CD4-positive, CD25-positive, alpha-beta regulatory T cell (primary cell): ENCODE measurements at regions not wholly inside any gene's neighbourhood (a gene's known extent, or its start where the extent isn't known, plus 50 kb on each side); places are given as distances from the start of the nearest gene placed in this dataset.

ENCODE experiments used
- ATAC-seq, 2 donors: fragments of 150-1000 bp; cut with Tn5 transposase; one replicate each; pipeline ENCODE4 v1.10.0; 2021; ENCODE audit warnings: low read depth in 2 of 2, moderate number of reproducible peaks in 2 of 2, moderate library complexity in 1 of 2
- DNase-seq, 3 donors: peaks; one replicate each; pipeline versions ENCODE4 v3.0.0 to v3.0.0-alpha.2; 2012 to 2022; ENCODE audit warnings: mixed read lengths in 1 of 3
- H3K27ac ChIP-seq: one replicate; pipeline ENCODE4 v1.7.0; 2013; ENCODE audit warnings: mild to moderate bottlenecking, low read length; ENCODE audit not compliant: insufficient read depth, poor library complexity, severe bottlenecking
- H3K27me3 ChIP-seq: one replicate; pipeline ENCODE4 v1.7.0; 2013; ENCODE audit warnings: low read length; ENCODE audit not compliant: control insufficient read depth, insufficient read depth
- H3K36me3 ChIP-seq: one replicate; pipeline ENCODE4 v1.7.0; 2013; ENCODE audit warnings: mild to moderate bottlenecking, low read length, moderate library complexity; ENCODE audit not compliant: control insufficient read depth, insufficient read depth
- H3K4me1 ChIP-seq: 2 replicates; pipeline ENCODE4 v1.7.0; 2013; ENCODE audit warnings: mild to moderate bottlenecking, low read length; ENCODE audit not compliant: insufficient read depth, control insufficient read depth, poor library complexity, severe bottlenecking
- H3K4me3 ChIP-seq: one replicate; pipeline ENCODE4 v1.7.0; 2013; ENCODE audit warnings: low read depth, mild to moderate bottlenecking, low read length, moderate library complexity
- H3K9me3 ChIP-seq, 2 experiments: 1 replicate in 1 of 2; 2 replicates in 1 of 2; pipeline ENCODE4 v1.7.0; 2013; ENCODE audit warnings: low read length in 2 of 2, mild to moderate bottlenecking in 1 of 2, moderate library complexity in 1 of 2; ENCODE audit not compliant: control insufficient read depth in 2 of 2
- H3K27ac Mint-ChIP-seq, 3 donors: one replicate each; pipeline ENCODE4 v1.8.0; 2020 to 2022; ENCODE audit warnings: mild to moderate bottlenecking in 3 of 3, mixed read lengths in 3 of 3, moderate library complexity in 2 of 3
- H3K27me3 Mint-ChIP-seq: one replicate; pipeline ENCODE4 v1.8.0; 2022; ENCODE audit warnings: mild to moderate bottlenecking, mixed read lengths
- H3K36me3 Mint-ChIP-seq: one replicate; pipeline ENCODE4 v1.8.0; 2020; ENCODE audit warnings: mixed read lengths
- H3K4me1 Mint-ChIP-seq, 4 donors: one replicate each; pipeline ENCODE4 v1.8.0; 2020 to 2022; ENCODE audit warnings: mixed read lengths in 4 of 4, mild to moderate bottlenecking in 1 of 4
- H3K4me3 Mint-ChIP-seq, 4 donors: one replicate each; pipeline ENCODE4 v1.8.0; 2020 to 2022; ENCODE audit warnings: mild to moderate bottlenecking in 4 of 4, mixed read lengths in 4 of 4, moderate library complexity in 3 of 4
- H3K9me3 Mint-ChIP-seq, 7 donors: one replicate each; pipeline ENCODE4 v1.8.0; 2020 to 2022; ENCODE audit warnings: mixed read lengths in 7 of 7, mild to moderate bottlenecking in 3 of 7, moderate library complexity in 2 of 7

DNA sequence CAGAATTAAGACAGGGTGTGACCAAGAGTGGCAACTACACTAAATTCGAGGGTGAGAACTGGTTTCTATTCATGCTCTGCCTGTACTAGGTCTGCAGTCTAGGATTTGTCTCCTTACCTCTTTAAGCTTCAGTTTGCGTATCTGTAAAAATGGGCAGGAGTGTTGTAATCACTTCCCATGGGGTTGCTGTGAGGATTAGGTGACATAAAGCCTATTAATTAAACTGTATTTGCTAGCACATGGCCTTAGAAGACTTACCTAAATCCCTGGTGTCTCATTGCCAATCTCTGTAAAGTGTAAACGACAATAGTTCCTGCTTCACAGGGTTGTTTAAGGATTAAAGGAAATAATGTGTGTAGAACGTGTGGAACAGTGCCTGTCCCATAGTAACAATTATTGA lies 193.6 kb downstream of the DRD1 start:
- Mint-ChIP-seq H3K27ac (no peak overlapping the region), H3K27me3 (peaks cover 8% of the 10 kb centered on the region), H3K36me3 (no peaks in the 10 kb centered on the region), H3K9me3 (peaks cover 0 to 3% (median 0%) of the 10 kb centered on the region in 7 donors), H3K4me3 (no peak overlapping the region), H3K4me1 (no peaks in the 10 kb centered on the region)
- ATAC-seq: no peak
- Histone ChIP-seq H3K27ac (no peak overlapping the region), H3K4me1 (no peaks in the 10 kb centered on the region), H3K4me3 (no peak overlapping the region), H3K27me3 (peaks cover 3% of the 10 kb centered on the region), H3K9me3 (no peaks in the 10 kb centered on the region), H3K36me3 (no peaks in the 10 kb centered on the region)
- DNase-seq: no peak

- no peaks in the 10 kb centered on the region for H3K9me3 ChIP-seq
- H3K27me3 ChIP-seq: no peaks in the 10 kb centered on the region
- no peaks in the 10 kb centered on the region for H3K36me3 ChIP-seq
- Mint-ChIP-seq H3K4me1 (no peaks in the 10 kb centered on the region), H3K4me3 (no peak overlapping the region), H3K27ac (no peak overlapping the region), H3K36me3 (no peaks in the 10 kb centered on the region), H3K27me3 (peaks cover 4% of the 10 kb centered on the region), H3K9me3 (peaks cover 0 to 3% (median 0%) of the 10 kb centered on the region in 7 donors)
- ATAC-seq: no peak
- no peak overlapping the region for H3K27ac ChIP-seq
- no peaks in the 10 kb centered on the region for H3K4me1 ChIP-seq
- no peak for DNase-seq
- no peak overlapping the region for H3K4me3 ChIP-seq
Measured at GRCh38 chr5:175248416-175248905, 195.5 kb downstream of the DRD1 start.

DNA sequence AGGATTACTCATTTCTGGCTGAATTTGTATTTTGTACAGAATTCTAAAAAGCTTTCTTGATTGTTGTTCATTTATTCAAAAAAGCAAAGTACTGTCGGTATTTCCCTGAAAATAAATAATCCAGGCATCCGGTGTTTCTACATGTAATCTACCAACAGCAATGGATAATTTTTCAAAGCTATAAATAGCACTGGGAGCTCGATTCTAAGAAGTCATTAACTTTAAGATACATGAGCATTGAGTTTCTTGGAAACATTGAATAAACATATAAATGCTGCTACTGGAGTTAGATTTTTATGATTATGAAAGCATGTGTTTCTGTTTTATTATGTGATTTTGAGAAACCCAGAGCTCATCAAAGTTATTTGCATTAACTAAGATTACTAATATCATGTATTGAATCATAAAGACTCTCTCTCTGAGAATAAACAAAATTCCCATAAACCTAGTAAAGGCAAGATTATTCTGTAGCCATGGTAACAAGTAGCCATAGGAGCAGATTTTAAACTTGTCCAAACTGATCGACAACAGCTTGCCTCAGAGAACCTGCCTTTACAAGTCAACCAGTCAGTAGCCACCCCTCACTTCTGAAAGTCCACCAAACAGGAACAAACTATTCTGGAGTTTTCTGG lies 197.0 kb downstream of the DRD1 start:
- no peak overlapping the region for H3K4me3 ChIP-seq
- Mint-ChIP-seq H3K4me3 (no peak overlapping the region), H3K27ac (no peak overlapping the region), H3K27me3 (no peaks in the 10 kb centered on the region), H3K4me1 (no peaks in the 10 kb centered on the region), H3K9me3 (peaks cover 0 to 3% (median 0%) of the 10 kb centered on the region in 7 donors), H3K36me3 (no peaks in the 10 kb centered on the region)
- no peak for DNase-seq
- no peaks in the 10 kb centered on the region for H3K9me3 ChIP-seq
- no peak overlapping the region for H3K27ac ChIP-seq
- H3K27me3 ChIP-seq: no peaks in the 10 kb centered on the region
- H3K4me1 ChIP-seq: no peaks in the 10 kb centered on the region
- no peaks in the 10 kb centered on the region for H3K36me3 ChIP-seq
- ATAC-seq: no peak

DNA sequence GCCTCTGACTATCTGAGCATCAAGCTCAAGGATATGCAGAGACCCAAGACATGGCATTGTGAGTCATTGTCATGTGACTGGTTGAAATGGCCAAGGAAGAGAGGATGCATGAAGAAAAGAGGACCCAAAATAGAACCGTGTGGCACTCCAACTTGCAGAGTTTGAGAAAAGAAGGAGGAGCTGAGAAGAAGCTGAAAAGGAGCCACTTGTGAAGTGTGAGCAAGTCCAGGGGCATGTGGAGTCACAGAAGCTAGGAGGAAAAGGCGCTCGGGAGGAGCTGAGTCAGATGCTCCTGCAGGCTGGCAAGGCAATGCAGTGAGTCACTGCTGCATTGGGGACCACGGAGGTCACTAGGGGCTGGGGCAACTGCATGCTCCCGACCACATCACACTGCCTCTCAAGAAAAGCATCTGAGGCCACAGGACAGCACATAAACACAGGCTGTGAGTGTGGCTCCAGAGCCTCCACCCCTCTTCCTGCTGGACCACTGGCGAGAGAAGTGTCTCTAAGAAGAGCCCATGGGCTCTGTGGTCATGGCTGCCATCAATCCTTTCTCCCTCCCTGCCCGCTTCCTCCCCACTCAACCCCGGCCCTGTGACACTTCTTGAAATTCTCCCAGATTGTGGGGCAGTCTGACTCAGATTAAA lies 197.6 kb downstream of the DRD1 start:
- H3K27ac ChIP-seq: no peak overlapping the region
- H3K4me1 Mint-ChIP-seq: no peaks in the 10 kb centered on the region
- H3K27me3 ChIP-seq: no peaks in the 10 kb centered on the region
- DNase-seq (no peak), ATAC-seq (no peak)
- no peaks in the 10 kb centered on the region for H3K9me3 ChIP-seq
- H3K4me3 Mint-ChIP-seq: no peak overlapping the region
- H3K4me1 ChIP-seq: no peaks in the 10 kb centered on the region
- H3K36me3 ChIP-seq: no peaks in the 10 kb centered on the region
- no peak overlapping the region for H3K27ac Mint-ChIP-seq
- H3K36me3 Mint-ChIP-seq: no peaks in the 10 kb centered on the region
- peaks cover 0 to 3% (median 0%) of the 10 kb centered on the region in 7 donors for H3K9me3 Mint-ChIP-seq
- H3K27me3 Mint-ChIP-seq: no peaks in the 10 kb centered on the region
- H3K4me3 ChIP-seq: no peak overlapping the region

DNA sequence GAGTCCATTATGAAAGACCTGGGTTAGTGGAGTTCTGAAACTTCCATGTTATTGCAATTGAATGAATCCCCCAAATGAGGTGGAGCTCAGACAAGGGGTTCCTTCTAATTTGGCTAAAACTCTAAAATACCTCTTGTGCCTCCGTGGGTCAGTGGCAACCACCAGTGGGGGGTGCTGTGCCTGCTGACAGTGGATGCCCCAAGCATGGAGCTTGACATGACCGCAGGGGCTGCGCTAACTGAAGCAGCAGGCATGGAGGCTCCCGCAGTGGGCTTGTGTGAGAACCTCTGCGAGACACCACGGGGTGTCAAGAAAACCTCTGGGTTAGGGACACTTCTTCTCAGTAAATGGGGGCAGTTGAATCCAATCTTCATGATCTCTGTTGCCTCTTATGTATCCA lies 200.5 kb downstream of the DRD1 start:
- H3K4me3 Mint-ChIP-seq: no peak overlapping the region
- DNase-seq (no peak), ATAC-seq (no peak)
- H3K36me3 ChIP-seq: no peaks in the 10 kb centered on the region
- no peak overlapping the region for H3K4me3 ChIP-seq
- no peak overlapping the region for H3K27ac ChIP-seq
- H3K27me3 ChIP-seq: no peaks in the 10 kb centered on the region
- H3K27ac Mint-ChIP-seq: no peak overlapping the region
- no peaks in the 10 kb centered on the region for H3K36me3 Mint-ChIP-seq
- H3K27me3 Mint-ChIP-seq: peaks cover 3% of the 10 kb centered on the region
- H3K9me3 Mint-ChIP-seq: peaks cover 0 to 1% (median 0%) of the 10 kb centered on the region in 7 donors
- no peaks in the 10 kb centered on the region for H3K4me1 Mint-ChIP-seq
- no peaks in the 10 kb centered on the region for H3K9me3 ChIP-seq
- no peaks in the 10 kb centered on the region for H3K4me1 ChIP-seq

- Mint-ChIP-seq H3K27me3 (peaks cover 4% of the 10 kb centered on the region), H3K36me3 (no peaks in the 10 kb centered on the region), H3K27ac (no peak overlapping the region), H3K9me3 (peaks cover 0 to 1% (median 0%) of the 10 kb centered on the region in 7 donors), H3K4me3 (no peak overlapping the region), H3K4me1 (no peaks in the 10 kb centered on the region)
- H3K4me3 ChIP-seq: no peak overlapping the region
- H3K27ac ChIP-seq: no peak overlapping the region
- DNase-seq (no peak), ATAC-seq (no peak)
- H3K36me3 ChIP-seq: no peaks in the 10 kb centered on the region
- H3K4me1 ChIP-seq: no peaks in the 10 kb centered on the region
- no peaks in the 10 kb centered on the region for H3K9me3 ChIP-seq
- H3K27me3 ChIP-seq: no peaks in the 10 kb centered on the region
Measured at GRCh38 chr5:175242207-175242606, 201.8 kb downstream of the DRD1 start.

DNA sequence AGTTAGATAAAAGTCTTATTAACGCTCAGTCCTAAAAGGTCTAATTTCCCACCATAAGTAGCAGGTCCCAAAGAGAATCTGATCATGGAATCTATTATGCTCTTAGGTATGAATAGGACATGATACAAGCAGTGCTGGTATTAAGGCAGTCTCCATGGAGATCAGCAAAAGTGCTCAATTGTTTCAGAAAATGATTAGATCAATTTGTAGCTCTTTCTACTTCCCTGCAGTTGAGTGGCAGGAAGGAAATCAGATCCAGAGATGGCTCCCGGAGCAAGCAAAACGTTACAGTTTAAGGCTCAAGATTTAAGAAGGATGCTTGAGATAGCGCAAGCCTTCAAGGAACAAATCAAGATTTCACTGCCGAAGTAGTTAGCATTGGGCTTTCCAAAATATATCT lies 205.7 kb downstream of the DRD1 start:
- H3K9me3 ChIP-seq: no peaks in the 10 kb centered on the region
- Mint-ChIP-seq H3K4me1 (no peaks in the 10 kb centered on the region), H3K27ac (no peak overlapping the region), H3K36me3 (no peaks in the 10 kb centered on the region), H3K4me3 (no peak overlapping the region), H3K27me3 (peaks cover 4% of the 10 kb centered on the region), H3K9me3 (peaks cover 0 to 1% (median 0%) of the 10 kb centered on the region in 7 donors)
- no peaks in the 10 kb centered on the region for H3K27me3 ChIP-seq
- no peaks in the 10 kb centered on the region for H3K4me1 ChIP-seq
- DNase-seq (no peak), ATAC-seq (no peak)
- H3K36me3 ChIP-seq: no peaks in the 10 kb centered on the region
- no peak overlapping the region for H3K4me3 ChIP-seq
- H3K27ac ChIP-seq: no peak overlapping the region

- no peak overlapping the region for H3K27ac Mint-ChIP-seq
- no peak for DNase-seq
- peaks cover 8% of the 10 kb centered on the region for H3K27me3 Mint-ChIP-seq
- no peak for ATAC-seq
- no peaks in the 10 kb centered on the region for H3K36me3 ChIP-seq
- no peaks in the 10 kb centered on the region for H3K4me1 ChIP-seq
- no peaks in the 10 kb centered on the region for H3K36me3 Mint-ChIP-seq
- H3K4me3 ChIP-seq: no peak overlapping the region
- no peaks in the 10 kb centered on the region for H3K9me3 ChIP-seq
- no peaks in the 10 kb centered on the region for H3K27me3 ChIP-seq
- H3K27ac ChIP-seq: no peak overlapping the region
- H3K4me3 Mint-ChIP-seq: no peak overlapping the region
- H3K9me3 Mint-ChIP-seq: peaks cover 0 to 1% (median 0%) of the 10 kb centered on the region in 7 donors
- H3K4me1 Mint-ChIP-seq: no peaks in the 10 kb centered on the region
Measured at GRCh38 chr5:175236176-175236575, 207.8 kb downstream of the DRD1 start.
